GM12878 (cell line): ENCODE measurements at regions not wholly inside any gene's neighbourhood (a gene's known extent, or its start where the extent isn't known, plus 50 kb on each side); places are given as distances from the start of the nearest gene placed in this dataset.

Experiments used
- FOS ChIP-seq: IDR thresholded peaks from 3 replicates; pipeline ENCODE4 v1.6.1; 2011; ENCODE audit warnings: borderline replicate concordance; ENCODE audit not compliant: insufficient read length; ENCODE audit errors: extremely low read depth
- POLR2A ChIP-seq: IDR thresholded peaks from 2 replicates; pipeline ENCODE4 v1.6.1; 2011; ENCODE audit warnings: low read depth, mild to moderate bottlenecking, low read length
- SMAD5 ChIP-seq: IDR thresholded peaks from 2 replicates; pipeline ENCODE4 v1.6.1; 2016; ENCODE audit warnings: antibody characterized with exemption, low read depth
- TF ChIP-seq, protein P1 (sequence below), 3 experiments: IDR thresholded peaks in 2 of 3; conservative IDR thresholded peaks in 1 of 3; 2 replicates each; pipeline ENCODE4 v1.5.1; 2011; ENCODE audit warnings: low read depth in 3 of 3, low read length in 3 of 3, mild to moderate bottlenecking in 3 of 3, control low read depth in 2 of 3, moderate library complexity in 2 of 3, inconsistent platforms in 1 of 3, mixed read lengths in 1 of 3; ENCODE audit not compliant: control insufficient read depth in 2 of 3, insufficient read depth in 1 of 3; ENCODE audit errors: extremely low read depth in 1 of 3
- TF ChIP-seq, protein P2 (sequence below): fragments of 450-650 bp; formaldehyde crosslinking; IDR thresholded peaks from 2 replicates; pipeline ENCODE4 v1.4.0; 2022; ENCODE audit warnings: mild to moderate bottlenecking, moderate library complexity

DNA sequence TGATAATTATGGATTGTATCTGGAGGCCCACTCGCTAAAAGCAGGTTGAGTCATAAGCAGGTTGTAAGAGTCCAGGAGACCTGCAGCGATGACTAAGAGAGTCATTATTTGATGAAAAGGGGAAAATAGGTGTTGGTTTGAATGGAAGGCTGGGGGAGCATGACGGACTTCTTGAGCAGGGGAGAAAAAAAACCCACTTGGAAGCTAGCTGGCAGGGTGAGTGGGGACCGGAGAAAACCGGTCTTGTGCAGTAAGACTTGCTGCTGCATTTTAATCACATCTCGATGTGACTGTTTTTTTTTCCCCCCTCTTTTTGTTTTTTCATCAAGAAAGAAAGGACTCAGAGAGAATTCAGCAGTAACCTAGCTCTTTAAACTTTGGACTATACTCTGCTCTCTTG, 90.0 kb downstream of the IGSF1 start:
- TF ChIP-seq, protein P1, sequence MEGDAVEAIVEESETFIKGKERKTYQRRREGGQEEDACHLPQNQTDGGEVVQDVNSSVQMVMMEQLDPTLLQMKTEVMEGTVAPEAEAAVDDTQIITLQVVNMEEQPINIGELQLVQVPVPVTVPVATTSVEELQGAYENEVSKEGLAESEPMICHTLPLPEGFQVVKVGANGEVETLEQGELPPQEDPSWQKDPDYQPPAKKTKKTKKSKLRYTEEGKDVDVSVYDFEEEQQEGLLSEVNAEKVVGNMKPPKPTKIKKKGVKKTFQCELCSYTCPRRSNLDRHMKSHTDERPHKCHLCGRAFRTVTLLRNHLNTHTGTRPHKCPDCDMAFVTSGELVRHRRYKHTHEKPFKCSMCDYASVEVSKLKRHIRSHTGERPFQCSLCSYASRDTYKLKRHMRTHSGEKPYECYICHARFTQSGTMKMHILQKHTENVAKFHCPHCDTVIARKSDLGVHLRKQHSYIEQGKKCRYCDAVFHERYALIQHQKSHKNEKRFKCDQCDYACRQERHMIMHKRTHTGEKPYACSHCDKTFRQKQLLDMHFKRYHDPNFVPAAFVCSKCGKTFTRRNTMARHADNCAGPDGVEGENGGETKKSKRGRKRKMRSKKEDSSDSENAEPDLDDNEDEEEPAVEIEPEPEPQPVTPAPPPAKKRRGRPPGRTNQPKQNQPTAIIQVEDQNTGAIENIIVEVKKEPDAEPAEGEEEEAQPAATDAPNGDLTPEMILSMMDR (IDR thresholded peaks at IDR 0.05 in 2 of 3, conservative IDR thresholded peaks at IDR 0.05 in 1 of 3; ENCODE audit: control insufficient read depth in 2 of 3, extremely low read depth in 1 of 3, insufficient read depth in 1 of 3, low read depth in 3 of 3, low read length in 3 of 3), result no peak
- TF ChIP-seq, protein P2, sequence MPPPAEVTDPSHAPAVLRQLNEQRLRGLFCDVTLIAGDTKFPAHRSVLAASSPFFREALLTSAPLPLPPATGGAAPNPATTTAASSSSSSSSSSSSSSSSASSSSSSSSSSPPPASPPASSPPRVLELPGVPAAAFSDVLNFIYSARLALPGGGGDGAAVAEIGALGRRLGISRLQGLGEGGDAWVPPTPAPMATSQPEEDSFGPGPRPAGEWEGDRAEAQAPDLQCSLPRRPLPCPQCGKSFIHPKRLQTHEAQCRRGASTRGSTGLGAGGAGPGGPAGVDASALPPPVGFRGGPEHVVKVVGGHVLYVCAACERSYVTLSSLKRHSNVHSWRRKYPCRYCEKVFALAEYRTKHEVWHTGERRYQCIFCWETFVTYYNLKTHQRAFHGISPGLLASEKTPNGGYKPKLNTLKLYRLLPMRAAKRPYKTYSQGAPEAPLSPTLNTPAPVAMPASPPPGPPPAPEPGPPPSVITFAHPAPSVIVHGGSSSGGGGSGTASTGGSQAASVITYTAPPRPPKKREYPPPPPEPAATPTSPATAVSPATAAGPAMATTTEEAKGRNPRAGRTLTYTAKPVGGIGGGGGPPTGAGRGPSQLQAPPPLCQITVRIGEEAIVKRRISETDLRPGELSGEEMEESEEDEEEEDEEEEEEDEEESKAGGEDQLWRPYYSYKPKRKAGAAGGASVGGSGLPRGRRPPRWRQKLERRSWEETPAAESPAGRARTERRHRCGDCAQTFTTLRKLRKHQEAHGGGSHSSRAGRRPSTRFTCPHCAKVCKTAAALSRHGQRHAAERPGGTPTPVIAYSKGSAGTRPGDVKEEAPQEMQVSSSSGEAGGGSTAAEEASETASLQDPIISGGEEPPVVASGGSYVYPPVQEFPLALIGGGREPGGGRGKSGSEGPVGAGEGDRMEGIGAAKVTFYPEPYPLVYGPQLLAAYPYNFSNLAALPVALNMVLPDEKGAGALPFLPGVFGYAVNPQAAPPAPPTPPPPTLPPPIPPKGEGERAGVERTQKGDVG (CRISPR knock-in tag), result no peak
- TF ChIP-seq SMAD5 (no peak), POLR2A (no peak), FOS (no peak)
